Fibroblast of upper back skin (primary cell): ENCODE measurements at regions not wholly inside any gene's neighbourhood (a gene's known extent, or its start where the extent isn't known, plus 50 kb on each side); places are given as distances from the start of the nearest gene placed in this dataset.

Experiments
- DNase-seq: peaks from one replicate; pipeline ENCODE4 v3.0.0-alpha.2; 2013

DNA sequence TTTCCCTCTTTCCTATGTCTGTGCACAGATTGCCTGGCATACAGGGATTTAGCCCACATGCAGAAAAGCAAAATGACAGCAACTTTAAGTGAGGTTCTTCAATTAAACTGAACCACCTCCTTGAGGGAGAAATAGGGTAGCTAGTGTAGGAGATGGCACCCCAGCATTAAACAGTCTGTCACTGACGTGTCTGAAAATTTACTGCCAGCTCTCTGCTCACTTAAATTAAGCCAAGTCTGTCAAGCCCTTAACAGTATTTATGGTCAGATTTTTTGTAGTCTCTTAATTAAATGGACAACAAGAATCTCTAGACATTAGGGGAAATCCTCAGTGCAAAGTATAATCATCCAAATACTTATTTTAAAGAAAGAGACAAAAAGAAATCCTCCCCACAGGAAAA is 696.5 kb upstream of the PTBP2 start:
- no peak for DNase-seq

- no peak for DNase-seq
Measured at GRCh38 chr1:96028071-96028470, 693.5 kb upstream of the PTBP2 start.

GRCh38 chr1:96030312-96030711 is 691.3 kb upstream of the PTBP2 start:
- no peak for DNase-seq

DNA sequence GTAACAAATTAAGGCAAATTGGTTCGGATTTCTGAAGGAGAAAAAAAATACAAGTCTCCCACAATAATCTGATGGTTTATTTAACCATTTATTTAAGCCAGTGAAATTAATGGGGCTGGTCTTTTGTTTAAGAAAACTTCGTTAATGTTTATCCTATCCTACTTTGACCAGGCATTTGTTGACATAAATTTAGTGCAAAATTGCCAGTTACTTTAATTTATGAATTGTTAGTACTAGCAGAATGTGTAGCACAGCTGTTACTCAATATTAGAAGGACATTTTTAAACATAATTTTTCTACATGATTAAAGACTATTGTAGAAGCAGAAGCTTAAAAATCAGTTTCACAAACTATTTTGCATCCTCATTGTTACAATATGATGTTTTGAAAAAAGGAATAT is 687.6 kb upstream of the PTBP2 start:
- DNase-seq = no peak

DNA sequence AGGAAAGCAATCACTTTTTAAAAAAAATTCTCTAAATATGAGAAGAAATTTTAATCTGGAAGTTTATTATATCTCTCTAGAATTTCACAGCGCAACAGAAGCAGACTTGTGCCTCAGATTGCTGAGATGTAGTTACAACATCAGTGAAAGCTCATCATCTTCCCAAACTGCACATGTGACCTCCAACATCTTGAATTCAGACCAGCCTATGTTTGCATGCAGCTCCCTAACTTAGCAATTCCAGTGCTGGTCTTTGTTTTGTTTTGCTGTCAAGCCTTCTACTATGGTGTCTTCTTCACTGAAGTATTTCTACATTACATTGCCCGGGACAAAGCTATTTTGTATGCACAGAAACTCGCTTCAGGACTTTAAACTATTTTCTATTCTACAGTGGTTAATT is 684.8 kb upstream of the PTBP2 start:
- no peak for DNase-seq

GRCh38 chr1:96038636-96039035 is 682.9 kb upstream of the PTBP2 start:
- DNase-seq = no peak

- DNase-seq = no peak
Measured at GRCh38 chr1:96039910-96040309, 681.7 kb upstream of the PTBP2 start.

DNA sequence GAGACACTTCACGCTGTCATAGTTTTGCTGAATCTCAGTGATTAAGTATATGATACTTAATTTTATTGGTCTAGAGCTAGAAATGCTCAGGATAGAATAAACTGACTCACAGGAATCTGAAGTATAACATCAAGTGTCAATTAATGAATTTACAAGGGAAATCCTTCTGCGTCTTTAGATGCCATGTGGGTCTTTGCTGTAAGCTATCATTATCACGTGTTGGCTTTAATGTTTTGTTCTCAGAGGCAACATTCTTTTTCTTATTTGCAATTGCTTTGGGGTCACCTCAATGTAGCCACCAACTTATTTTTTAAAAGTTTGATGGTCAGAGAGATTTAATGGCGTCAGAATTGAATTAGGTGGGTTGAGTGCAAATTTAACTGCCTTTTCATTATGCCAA is 680.1 kb upstream of the PTBP2 start:
- DNase-seq = no peak

DNA sequence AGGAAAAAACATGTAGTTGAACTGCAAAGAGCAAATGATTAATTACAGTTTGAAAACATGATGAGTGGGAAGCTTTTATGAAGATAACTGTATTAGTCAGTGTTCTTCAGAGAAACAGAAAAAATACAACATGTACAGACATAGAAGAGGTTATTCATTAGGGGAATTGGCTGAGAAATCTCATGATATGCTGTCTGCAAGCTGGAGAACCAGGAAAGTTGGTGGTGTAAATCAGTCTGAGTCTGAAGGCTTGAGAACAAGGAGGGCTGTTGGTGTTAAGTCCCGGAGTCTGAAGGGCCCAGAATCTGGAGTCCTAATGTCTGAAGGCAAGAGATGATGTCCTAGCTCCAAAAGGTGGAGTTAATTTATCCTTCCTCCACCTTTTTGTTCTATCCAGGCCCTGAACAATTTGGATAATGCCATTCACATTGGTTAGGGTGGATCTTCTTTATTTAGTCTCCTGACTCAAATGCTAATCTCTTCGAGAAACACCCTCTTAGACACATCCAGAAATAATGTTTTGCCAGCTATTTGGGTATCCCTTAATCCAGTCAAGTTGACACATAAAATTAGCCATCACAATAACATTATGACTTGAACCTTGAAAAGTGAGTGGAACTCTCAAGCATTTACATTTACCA is 672.9 kb upstream of the PTBP2 start:
- no peak for DNase-seq

DNA sequence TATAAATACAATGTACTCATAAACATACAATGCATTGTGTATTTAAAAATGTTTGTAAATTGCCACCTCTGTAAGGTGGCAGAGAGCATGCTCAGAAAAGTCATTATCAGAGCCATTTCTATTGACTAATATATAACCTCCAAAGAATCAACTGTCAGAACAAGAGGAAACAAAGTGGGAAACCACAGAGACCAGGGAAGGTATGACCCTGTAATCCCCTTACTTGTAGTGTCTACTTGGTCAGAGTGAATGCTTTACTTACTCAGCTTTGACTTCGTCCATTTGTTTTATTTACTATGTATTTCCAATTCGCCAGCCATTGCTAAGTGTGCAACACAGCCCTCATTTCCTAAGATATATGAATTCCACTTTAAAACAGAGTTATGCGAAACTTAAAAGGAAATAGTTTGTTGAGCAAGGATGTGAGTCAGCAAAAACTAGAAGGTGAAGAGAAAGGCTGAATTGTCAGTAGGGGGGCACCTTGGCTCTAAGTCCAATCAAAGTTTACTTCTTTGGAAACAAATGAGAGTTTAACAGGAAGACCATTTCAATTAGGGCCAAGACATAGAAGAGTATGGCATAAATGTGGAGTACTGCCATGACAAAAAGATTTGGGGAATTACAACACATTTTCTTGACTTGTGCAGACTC is 671.7 kb upstream of the PTBP2 start:
- DNase-seq = no peak

GRCh38 chr1:96059276-96059675 is 662.3 kb upstream of the PTBP2 start:
- DNase-seq = no peak

DNA sequence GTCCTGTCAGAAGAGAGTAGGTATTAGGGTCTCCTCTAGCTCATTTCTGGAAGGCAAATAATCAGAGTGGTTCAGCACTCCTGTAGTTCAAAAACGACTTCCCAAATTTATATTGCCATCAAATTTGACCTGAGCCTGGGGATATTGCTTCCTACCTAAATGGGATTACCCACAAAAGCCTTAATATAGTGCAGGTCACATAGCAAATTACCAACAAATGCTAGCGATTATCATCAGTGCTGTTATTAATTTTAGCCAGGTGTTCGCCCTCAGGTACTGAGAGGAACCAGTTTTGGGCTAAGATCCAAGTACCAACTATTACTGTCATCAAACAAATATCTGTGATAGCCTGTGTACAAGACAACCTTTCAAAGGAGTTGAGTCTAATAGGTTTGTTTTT is 661.8 kb upstream of the PTBP2 start:
- no peak for DNase-seq

DNA sequence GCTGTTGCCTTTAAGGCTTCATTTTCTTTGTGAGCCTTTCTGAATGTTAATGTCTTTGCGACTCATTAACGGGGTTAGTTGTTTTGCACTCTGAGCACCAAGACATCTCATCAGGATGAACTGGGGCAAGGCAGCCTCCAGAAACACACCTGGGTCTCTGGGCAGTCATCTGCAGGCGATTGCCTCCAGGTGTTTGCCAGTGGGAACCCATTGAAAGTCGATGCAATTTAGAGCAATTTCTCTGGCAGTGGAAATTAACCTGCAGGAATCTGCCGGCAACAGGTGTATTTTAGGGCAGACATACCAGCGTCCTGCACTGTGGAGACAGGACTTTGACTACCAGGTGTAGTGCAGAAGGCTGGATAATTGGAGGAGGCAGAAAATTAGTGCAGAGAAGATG is 661.0 kb upstream of the PTBP2 start:
- no peak for DNase-seq

DNA sequence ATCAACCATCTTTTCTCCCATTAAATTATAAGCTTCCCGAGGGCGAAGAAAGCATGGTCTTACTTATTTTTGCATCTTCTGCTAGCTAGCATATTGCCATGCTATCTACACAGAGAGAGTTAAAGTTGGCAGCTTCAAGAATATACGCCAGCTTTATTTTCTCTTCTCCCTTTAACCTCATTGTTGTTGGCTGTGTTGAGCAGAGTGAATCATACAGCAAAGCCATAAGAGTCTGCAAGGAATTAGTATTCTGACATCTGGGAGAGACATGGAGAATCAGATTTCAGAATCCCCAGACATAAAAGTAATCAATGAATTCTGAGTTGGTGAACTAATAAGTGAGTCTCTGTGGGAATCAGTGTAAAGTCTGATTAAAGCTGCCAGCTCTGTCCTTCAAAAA is 649.6 kb upstream of the PTBP2 start:
- peak; percentile 14 for DNase-seq

GRCh38 chr1:96073100-96073499 is 648.5 kb upstream of the PTBP2 start:
- no peak for DNase-seq

DNA sequence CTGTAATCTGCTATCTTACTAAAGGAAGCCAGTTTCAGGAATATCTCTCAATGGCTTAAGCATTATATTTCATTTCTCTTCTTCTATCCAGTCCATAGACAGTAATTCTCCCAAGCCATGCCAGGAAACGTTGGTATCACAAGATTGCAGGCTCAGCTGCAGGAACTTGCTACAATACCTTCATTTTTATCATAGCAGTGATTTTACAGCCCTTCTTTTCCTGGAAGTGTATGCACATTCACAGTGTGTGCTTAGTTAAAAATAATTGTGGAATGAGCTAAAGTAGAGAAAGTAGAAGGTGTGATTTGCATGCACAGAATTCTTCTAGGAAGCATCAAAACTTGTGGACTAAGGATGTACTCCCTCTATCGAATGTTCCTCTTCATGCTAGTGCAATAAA is 647.2 kb upstream of the PTBP2 start:
- DNase-seq = no peak

DNA sequence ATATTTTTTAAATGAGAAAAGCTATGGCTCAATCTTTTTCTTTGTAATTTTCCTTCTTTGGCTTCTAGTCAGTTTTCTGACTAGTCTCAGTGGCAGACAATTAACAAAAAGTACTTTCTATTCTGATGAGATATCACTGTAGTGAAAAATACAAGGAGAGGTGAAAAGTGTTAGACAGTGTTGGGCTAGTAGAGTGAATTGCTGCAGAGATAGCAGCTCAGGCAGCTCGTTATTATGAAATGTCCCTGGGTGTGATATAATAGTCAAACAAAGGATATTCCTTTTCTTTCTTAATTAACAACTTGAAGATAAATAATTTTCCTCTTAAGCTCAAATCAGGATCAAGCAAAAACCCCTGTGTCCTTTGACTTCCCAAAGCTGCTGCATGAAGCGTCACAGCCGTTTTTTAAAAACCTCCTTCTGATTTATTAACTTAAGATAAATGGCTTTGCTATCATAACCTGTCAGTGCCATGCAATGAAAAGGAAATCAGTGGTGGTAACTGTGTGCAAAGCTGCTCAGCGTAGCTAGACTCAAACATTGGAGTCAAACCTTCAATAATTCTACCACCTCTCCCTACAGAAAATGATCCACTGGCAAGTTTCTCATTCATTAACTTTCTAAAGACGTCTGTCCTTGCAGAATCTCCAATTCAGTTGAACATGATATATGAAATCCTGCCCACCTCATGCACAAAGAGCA is 646.6 kb upstream of the PTBP2 start:
- no peak for DNase-seq

DNA sequence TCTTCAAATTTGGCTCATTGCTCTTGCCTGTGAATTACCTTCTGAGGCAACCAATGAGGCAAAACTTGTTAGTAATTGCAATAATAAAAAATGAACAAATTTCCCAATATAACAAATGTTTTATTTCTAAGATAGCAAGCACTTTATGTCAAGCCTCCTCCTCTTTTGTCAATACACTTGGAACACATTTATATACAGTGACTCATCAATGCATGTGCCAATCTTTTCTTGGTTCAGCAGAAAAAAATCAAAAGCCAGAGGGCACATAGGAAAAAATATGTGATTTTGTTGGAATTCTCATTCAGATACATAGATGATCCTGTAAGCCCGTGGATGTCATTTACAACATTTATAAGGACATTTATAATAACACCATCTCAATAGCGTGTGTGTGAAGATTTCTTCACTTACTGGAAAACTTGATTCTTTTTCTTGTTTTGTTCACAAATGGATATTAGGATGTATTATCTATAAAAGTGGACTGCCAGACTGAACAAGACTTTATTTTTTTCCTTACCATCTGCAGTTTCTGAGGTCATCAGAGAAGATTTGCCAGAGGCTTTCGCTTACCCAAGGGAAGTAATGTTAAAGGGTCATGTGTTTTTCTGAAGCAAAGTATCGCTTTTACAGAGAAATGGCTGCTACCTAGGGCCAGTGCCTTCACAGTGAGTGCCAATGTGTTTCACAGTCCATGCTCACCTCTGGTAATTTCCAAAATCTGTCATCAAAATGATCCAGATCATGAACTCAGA is 645.7 kb upstream of the PTBP2 start:
- DNase-seq = peak; percentile 1

DNA sequence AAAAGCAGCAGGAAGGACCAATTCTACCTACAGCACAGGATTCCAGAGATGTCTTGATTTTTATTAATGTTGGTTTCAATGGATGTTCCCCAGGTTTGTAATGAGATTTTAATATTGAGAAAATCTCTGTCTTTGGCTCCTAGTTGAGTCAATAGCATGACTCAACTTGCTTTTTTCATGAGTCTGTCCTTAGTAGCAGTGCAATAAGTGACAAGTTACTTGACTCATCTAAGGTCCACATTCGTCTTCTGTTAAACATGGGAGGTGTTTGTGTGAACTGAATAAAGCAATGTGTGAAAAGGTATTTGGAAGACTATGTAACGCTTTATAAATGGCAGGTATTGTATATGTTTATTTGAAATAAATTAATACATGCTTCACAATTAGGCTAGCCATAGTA is 645.0 kb upstream of the PTBP2 start:
- DNase-seq = no peak

DNA sequence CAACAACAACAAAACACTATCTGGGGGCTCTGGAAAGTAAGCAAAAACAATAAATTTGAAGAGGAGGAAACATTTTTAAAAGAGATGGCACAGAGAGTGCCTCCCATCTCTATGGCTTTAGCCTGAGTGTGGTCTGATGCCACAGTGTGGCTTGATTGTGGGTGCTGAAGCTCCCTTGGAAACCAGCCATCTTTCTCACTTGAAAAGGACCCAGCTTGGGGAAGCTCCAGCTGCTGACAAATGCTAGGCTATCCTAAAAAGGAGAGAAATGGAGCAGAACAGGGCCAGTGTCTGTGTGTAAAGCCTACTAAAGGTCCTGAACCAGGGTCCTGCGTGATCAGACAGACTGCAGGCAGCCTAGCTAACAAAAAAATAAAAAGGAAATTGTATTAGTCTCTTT is 642.0 kb upstream of the PTBP2 start:
- no peak for DNase-seq

DNA sequence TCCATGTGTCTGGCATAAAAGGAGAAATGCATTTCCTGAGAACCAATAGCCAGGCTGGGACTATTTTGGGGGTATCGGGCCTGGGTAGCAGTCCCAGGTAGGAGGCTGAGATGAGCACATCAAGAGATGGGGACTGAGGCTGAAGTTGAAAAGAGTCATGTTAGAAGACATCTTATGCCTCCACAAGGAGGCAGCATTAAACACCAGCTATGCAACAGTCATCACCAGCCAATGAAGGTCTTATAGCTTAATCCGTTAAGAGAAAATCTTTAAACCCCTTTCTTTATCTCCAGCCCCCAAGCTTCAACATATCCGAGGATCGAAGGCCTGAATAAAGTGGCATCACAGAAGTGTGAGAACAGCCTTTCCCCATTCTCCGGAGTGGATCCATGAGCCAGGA is 640.7 kb upstream of the PTBP2 start:
- DNase-seq = no peak

- DNase-seq = no peak
Measured at GRCh38 chr1:96087719-96088118, 633.9 kb upstream of the PTBP2 start.

DNA sequence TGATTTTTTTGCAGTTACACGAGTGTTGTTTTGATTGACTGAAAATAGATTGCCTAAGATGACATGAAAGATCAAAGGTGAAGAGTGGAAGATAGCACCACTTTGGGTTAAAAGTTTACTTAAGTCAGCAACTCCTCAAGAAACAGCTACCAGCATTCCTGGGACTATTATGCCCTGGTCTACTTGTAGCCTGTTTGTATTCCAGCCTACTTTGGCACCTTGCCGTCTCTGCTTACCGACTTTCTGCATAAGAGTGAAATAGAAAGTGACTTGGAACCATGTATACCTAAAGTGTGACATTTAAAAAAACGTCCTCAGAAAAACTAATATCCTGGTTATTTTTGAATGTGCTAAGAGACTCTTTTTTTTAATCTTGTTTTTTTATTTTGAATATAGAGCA is 631.5 kb upstream of the PTBP2 start:
- no peak for DNase-seq
